Femur (tissue), 1 donor: ENCODE measurements at regions not wholly inside any gene's neighbourhood (a gene's known extent, or its start where the extent isn't known, plus 50 kb on each side); places are given as distances from the start of the nearest gene placed in this dataset.

Experiments used
- DNase-seq: peaks from one replicate; pipeline ENCODE4 v3.0.0-alpha.2; 2017

DNA sequence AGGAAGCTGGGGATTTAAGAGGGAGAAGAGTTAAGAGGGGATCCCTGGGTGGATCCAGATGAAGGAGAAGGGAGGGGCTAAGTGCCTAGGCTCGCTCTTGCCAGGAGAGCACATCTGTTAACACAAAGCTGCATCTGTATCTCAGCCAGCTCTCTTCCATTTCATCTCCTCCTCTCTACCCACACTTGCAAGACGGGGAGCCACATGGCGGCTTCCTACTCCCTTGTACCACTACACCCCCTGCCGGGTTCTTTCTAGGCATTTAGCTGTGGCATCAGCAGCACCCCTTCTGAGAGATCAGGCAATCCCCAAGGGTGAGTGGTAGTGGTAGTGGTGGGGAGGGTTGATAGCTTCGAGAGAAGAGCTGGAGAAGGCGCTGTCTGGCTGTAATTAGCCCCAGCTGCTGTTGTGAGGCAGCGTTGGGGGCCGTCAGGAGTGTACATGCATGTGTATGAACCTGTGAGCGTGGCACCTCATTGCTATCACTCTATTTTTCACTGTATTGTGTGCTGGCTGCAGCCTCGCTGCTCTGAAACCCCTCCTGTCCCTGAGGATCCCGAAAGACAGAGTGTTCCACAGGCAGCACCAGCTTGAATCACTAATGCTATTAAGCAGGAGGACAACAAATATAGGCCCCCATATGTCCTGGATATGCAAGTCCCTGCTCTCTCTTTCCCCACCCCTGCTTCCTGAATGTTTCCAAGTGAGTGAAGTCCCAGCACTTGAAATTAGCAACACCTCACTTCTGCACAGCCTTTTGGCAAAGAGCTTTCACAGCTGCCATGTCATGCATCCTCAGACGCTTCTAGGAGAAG lies 73.7 kb downstream of the RTL9 start:
- DNase-seq = no peak

DNA sequence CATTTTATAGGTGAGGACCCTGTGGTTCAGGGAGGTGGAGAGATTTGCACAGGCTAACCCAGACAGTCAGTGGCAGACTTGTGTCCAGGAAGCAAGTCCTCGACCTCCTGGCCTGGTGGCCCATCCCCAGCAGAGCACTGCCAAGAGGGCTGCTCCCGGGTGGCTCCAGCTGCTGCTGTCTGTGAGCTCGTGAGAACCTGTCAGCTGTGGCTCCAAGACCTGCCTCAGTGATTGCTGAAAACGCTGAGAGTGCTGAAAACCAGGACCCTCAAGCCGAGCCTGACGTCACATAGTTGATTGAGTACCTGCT lies 74.2 kb downstream of the RTL9 start:
- DNase-seq = peak; percentile 63

GRCh38 chrX:110435196-110435595 lies 76.5 kb downstream of the RTL9 start:
- no peak for DNase-seq

- no peak for DNase-seq
Measured at GRCh38 chrX:110436523-110436922, 77.9 kb downstream of the RTL9 start.

GRCh38 chrX:110437686-110438085 lies 79.0 kb downstream of the RTL9 start:
- no peak for DNase-seq

DNA sequence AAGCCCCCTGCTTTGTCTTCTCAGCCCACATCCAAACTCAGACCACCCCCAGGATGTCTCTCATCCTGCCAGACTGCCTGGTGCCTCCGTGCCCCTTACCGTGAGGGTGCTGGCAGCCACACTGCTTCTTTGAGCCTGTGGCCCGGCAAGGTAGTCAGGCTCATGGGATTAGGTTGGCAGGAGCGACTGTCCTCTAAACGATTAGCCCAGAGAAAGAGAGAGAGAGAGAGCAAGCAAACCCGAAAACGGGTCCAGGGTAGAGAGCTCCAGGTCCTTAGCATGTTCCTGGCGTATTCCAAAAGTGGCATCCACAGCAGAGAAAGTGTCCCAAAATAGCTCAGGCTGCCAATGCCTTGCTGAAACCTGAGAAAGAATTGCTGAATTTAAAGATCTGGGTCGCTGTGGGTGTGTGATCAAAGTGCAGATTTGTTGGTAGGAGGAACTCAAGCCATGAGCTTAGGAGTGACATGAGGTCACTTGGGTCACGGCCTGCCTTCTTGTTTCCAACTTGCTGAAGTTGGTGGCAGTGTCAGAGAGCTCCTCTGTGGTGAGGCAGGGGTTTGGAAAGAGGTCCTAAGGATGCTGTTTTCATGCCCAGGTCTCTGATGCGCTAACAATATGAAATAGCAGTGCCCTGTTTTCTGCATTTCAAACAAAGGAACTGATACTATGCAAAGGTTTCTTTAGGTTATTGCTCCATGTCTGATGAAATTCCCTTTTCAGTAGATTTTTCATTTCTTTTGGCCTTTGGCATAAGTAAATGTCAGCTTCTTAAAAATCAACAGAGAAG lies 81.6 kb downstream of the RTL9 start:
- no peak for DNase-seq

- DNase-seq = no peak
Measured at GRCh38 chrX:110442635-110443034, 84.0 kb downstream of the RTL9 start.

- no peak for DNase-seq
Measured at GRCh38 chrX:110444996-110445395, 86.3 kb downstream of the RTL9 start.

GRCh38 chrX:110448459-110448858 lies 89.8 kb downstream of the RTL9 start:
- DNase-seq = no peak

- DNase-seq = no peak
Measured at GRCh38 chrX:110449312-110449711, 90.7 kb downstream of the RTL9 start.

DNA sequence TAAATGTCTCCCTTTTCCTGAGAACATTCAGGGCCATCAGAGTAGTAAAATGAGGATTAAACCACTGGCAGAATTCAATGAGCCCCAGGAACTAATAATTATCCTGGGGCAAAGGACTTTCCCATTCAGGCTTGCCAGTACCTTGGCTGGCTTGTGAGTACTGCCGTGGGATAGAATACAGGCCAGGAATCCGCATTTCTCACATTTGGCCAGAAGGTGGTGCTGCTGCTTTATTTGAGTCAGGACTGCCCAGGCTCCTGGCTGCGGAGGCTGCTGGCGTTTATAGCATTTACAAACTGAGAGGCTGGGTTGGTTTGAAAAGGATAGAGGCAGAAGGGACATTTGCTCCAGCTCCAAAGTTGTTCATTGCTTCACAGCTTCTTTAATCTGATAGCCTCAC lies 91.4 kb downstream of the RTL9 start:
- DNase-seq = peak; percentile 85

GRCh38 chrX:110454336-110454735 lies 95.7 kb downstream of the RTL9 start:
- DNase-seq = no peak

DNA sequence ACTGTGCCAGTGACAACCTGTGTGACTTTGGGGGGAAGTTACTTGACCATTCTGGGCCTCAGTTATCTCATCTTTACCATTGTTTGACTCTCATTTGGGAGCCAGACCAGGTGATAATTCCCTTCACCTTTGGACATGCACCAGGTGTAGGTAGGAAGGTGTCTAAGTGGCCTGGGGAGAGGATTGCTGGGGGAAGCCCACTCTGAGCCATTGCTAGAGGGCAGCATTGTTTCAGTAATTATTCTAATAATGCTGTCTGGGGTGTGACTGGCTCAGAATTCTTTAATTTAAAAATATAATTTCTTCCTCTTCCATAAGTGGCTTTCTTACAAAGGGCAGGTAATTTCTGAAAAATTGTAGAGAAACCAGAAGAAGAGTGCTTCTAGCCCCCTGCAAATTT lies 104.3 kb downstream of the RTL9 start:
- no peak for DNase-seq

DNA sequence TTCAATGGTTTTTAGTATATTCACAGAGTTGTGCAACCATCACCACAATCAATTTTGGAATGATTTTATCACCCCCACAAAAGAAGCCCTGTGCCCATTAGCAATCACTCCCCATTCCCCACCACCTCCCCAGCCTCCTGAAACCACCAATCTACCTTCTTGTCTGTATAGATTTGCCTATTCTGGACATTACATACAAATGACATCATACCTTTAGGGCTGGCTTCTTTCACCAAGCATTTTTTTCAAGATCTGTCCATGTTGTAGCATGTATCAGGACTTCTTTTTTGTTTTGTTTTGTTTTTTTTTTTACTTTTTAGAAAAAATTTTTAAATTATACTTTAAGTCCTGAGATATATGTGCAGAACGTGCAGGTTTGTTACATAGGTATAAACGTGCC lies 108.1 kb downstream of the RTL9 start:
- no peak for DNase-seq

- no peak for DNase-seq
Measured at GRCh38 chrX:110472265-110472664, 113.6 kb downstream of the RTL9 start.

GRCh38 chrX:110477593-110478228 lies 119.1 kb downstream of the RTL9 start:
- peak; percentile 39 for DNase-seq

DNA sequence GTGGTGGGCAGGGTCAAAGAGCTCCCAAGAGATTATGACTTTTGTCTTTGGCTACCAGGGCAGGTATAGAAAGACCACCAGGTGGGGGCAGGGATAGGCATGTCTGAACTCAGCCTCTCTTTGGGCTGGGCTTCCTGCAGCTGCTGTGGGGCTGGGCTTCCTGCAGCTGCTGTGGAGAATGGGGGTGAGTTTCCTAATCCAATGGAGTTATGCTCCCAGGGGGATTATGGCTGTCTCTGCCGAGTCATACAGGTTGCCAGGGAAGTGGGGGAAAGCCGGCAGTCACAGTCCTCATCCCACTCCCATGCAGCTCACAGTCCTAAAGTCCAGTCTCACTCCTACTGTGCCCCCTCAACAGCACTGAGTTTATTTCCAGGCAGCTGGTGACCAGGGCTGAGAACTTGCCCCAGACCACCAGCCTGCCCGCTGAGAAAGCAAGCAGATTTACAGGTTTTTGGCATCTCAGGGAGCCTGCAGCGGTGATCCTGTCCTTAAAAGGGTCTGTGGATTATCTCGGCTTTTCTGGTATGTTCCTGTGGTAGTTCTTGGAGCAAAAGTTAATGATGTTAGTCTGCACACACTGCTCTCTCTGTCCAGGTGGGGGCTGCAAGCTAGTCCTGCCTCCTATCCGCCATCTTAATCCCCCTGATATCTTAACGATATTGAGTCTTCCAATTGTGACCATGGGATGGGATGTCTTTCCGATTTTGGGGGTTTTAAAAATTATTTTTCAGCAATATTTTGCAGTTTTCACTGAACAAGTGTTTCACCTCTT lies 133.4 kb downstream of the RTL9 start:
- no peak for DNase-seq

DNA sequence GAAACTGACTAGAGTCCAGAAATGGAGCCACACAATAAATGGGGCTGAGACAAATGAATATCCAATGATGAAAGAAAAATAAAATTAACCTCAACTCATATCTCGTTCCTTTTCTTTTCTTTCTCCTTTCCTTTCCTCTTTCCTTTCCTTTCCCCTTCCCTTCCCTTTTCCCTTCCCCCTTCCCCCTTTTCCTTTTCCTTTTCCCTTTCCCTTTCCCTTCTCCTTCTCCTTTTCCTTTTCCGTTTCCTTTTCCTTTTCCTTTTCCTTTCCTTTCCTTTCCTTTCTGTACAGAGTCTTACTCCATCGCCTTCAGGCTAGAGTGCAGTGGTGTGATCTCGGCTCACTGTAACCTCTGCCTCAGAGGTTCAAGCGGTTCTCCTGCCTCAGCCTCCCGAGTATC lies 146.3 kb downstream of the RTL9 start:
- no peak for DNase-seq

- no peak for DNase-seq
Measured at GRCh38 chrX:110509755-110510532, 151.3 kb downstream of the RTL9 start.

GRCh38 chrX:110511238-110511637 lies 152.6 kb downstream of the RTL9 start:
- no peak for DNase-seq

GRCh38 chrX:110512341-110512740 lies 153.7 kb downstream of the RTL9 start:
- DNase-seq = no peak

- no peak for DNase-seq
Measured at GRCh38 chrX:110514509-110514908, 155.9 kb downstream of the RTL9 start.
